ENCODE measurements at regions not wholly inside any gene's neighbourhood (a gene's known extent, or its start where the extent isn't known, plus 50 kb on each side); places are given as distances from the start of the nearest gene placed in this dataset.

DNA sequence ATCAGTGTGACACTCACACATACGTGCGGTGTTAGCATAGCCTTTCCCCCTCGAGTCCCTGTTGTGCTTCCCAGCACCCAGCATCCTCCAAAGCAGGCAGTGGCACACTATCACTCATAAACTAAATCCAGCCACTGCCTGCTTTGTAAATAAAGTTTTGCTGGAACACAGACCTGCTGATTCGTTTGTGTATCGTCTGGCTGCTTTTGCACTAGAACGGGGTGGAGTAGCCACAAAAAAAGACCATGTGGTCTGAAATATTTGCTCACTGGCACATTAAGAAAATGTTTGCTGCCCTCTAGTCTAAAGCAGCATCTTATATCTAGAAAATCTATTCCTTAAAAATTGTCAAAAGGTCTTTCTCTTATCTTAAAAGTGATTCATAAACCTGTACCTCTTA lies 341.2 kb upstream of the ZFHX3 start:
- DNase-seq, result no peak

DNA sequence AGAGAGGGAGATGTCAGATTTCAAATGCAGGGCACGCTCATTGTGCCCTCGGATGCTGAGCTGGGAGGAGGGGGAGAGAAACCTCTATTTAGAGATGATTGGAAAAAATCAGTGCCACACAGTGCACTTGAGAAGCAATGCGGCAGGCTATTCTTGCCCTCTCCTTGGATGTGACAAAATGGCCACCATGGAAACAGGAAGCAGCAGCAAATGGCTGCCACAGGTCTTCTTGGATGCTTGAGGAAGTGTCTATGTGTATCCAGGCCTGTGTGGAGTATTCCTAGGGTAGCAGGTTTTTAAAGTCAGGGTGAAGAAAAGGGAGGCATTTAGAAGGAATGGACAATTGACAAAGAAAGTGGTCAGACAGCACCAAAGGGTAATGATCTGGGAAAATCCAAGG lies 340.1 kb upstream of the ZFHX3 start:
- DNase-seq, result no peak

DNA sequence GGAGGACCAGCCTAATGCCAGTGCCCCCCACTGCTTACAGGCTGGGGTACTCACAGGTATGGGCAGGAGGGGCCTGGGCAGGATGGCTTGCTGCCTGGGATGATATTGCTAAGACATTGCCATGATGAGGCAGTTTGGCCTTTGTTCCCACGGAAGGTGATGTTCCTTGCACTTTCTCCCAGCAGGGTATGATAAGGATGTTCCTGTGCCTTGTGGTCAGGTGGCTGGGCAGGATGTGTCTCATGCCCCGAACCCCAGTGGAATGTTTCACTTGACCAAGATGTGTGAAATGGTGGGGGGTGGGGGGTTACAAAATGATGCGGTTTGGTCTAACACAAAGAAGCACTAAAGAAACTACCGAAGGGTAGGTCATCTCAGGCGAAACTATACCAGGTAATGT lies 337.8 kb upstream of the ZFHX3 start:
- DNase-seq, result no peak

DNA sequence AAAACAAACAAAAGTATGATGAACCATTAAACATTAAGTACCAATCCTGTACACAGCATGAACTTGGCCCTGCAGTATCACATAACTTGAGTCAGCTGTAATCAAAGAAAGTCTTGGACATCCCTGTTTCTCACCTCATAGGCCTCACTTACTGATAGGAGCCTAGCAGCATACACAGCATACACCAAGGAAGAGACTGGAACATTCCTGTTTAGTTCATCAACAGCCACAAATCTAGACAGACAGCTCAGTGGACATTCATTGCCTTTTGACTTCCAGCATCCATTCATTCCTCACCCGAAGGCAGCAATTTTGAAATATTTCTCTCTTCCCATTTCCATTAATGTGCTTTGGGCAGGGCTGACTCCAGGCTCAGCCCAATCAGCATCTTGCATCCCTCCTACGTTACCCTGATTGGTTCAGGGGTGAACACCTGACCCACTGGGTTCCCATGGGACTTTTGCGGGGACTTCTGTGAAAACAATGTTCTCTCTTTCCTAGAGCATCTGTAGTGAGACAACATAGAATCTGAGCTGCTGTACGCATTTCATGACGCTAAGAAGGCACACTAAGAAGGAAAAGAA lies 336.7 kb upstream of the ZFHX3 start:
- DNase-seq, result no peak

DNA sequence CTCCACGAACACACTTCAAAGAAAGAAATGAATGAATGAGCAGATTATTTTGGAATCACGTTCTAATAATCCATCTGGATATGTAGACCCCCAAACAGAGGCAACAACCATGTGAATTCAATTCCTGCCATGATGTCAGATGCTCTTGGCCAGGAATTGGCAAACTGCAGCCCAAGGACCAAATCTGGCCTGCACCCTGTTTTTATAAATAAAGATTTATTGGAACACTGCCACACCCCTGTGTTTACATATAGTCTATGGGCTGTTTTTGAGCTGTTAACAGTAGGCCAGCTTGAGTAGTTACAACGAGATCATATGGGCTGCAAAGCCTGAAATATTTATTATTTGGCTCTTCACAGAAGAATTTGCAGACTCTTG lies 336.0 kb upstream of the ZFHX3 start:
- DNase-seq, result no peak

DNA sequence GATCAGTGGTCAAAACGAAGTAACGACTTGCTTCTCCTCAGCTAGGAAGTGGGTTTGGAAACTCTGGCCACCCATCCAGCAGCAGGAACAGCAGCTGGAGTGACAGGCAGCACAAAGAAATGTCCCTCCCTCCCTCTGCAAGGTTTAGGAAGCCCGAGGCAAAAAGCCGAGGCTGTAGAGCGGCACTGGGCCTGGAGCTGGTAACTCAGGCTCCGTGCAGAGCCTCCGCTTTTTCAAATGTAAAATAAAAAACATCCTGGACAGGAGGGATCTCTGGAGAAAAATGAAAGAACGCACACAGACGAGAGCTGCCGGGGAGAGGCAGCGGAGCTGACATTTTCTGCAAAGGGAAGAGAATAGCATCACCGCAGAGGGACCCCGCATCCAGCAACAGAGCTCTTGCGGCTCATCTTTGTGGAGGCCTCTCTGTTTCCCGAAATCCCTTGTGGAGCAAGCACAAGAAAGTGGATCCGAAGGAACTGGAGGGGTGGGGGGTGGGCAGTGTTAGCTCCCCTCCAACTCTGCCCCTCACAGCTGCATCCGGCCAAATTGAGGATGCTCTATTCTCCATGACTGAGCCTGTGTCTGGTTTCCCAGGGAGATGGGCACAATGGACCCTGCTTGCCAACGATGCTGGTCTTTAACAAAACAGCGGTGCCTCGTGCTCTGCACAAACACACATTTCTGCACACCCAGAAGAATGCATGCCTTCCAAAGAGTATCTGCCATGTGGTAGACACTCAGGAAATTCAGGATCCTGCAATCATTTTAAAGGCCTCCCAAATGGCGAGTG lies 335.5 kb upstream of the ZFHX3 start:
- DNase-seq, result no peak

DNA sequence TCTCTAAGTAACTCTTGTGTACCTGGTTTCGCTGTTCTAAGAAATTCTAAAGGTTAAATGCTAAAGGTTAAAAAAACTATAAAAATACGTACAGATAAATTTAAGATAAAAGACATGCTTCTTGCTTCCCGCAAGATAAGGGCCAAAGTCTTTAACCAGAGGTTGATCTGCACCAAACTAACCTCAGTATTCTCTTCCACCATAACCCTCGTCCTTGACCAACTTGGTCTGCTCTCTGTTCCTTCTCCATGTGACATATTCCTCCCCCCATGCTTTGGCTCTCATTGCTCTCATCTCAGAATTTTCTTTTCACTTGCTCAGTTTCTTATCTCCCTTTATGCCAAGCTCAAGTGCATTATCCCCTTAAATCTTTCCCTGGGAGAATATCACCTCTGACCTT lies 330.5 kb upstream of the ZFHX3 start:
- DNase-seq, result no peak

DNA sequence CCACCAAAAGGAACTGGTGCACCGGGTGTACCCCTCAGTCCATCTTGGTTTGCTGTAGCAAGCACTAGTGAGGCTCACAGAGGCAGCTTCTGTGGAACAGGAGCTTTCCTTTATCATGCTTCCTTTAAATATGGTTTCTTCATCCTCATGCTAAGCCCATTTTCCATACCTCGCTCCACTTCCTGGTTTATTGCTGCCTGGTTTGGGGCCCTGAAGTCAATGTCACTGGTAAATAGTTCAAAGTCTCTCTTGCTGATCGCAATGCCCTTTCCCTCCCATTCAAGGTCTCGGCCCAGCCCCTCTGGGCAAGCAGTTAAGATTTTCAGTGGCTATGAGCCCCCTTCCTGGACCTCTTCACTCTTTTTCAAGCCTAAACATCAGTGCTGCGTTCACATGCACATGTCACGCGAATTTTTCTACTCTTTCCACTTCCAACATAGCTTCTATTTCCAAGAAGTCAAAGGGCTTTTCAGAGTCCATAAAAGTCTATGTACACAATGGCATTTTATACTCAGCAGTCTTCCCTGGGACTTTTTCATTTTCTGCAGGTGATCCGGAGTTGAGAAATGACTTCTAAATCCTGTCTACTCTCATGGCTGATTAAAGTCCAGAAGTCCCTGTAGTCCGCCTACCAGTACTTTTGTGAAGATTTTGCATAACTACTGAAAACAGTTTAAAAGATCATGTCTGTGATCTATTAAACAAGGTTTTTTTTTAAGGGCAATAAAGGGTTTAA lies 323.8 kb upstream of the ZFHX3 start:
- no peak for DNase-seq

DNA sequence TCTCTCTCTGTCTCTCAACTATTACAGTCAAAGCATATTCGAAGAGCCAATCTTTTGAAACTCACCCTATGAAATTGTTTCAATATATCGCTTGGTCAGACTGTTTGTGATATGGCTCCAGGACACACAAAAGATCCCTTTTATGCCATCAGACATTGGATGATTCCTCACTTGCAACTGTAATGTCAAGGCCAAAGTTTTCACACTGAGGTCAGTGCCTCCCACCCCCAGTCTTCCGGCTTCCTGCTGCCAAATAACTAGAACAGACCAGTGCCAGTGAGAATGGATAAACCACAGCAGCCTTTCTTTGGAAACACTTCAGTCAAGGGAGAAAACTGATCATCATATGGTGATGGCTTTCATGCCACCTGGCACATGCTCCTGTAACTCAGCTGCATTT lies 321.9 kb upstream of the ZFHX3 start:
- DNase-seq, result no peak

DNA sequence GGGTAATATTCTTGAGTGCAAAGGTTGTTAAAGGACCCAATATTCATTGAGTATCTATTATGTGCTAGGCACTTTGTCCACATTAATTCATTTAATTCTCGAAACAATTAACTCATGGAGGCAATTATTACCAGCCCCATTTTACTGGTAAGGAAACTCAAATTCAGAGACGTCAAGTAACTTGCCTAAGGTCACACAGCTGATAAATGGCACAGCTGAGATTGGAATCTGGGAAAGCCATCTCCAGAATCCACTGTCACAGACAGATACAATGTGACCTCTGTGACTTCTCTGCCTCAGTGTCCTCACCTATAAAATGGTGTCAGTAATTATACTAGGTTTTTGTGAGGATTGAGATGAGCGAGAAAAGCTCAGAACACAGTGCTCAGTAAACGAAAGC lies 320.8 kb upstream of the ZFHX3 start:
- DNase-seq, result no peak

DNA sequence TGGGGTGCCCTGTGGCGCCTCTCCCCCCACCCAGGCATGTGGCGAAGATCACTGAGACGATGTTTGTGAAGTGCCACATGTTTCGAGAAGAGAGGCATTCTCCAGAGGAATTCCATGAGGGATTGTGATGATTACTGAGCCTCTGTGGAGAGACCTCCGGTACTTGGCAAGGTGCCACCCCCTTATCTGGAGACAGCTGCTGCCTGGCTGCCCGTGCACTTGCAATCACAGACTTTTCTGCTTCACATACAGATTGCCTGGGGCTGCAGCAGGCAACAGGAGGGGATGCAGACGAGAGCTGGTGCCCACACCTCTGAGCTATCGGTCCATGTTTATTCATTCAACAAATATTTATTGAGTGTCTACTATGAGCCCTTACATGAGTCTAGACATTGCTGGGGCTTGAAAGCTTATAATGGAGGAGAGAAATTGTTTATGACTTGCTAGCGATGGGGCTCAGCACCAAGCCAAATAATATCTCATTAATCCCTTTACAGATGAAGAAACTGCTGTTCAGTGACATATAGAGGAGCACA lies 317.2 kb upstream of the ZFHX3 start:
- DNase-seq, result no peak

DNA sequence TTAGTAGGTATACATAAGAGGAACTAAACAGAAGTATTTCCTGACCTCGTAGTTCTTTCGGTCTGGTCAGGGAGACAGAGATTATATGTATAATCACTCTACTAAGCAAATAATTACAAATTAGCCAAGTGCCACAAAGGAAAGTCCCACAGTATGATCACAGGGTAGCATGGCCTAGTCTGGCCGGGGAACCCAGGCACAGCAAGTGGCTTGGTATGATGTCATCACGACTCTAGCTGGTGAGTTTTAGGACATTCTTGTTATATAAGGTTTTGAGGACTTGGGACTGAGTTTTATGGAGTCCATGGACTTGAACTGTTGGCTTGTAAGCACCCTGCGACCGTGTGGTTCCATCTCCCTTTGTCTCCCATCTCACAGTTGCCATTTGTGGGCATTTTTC lies 316.5 kb upstream of the ZFHX3 start:
- DNase-seq, result peak in 1 of 3 donors; percentile 3

DNA sequence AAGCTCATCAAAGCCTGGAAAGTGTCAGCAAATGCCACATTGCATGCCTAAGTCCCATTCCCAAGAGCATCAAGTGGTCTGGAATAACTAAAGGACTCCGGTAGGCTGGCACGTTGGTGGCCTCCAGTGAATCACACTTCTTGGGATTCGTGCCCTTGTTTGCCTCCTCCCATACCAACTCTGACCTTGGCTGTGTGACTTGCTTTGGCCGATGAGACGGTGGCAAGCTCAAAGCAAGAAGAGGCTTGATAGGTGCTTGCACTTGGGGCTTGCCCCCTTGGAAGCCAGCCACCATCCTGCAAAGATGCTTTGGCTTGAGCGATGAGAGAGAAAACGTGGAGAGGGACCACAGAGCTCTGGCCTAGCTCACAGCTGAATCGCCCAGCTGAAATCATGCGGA lies 313.1 kb upstream of the ZFHX3 start:
- DNase-seq, result no peak

DNA sequence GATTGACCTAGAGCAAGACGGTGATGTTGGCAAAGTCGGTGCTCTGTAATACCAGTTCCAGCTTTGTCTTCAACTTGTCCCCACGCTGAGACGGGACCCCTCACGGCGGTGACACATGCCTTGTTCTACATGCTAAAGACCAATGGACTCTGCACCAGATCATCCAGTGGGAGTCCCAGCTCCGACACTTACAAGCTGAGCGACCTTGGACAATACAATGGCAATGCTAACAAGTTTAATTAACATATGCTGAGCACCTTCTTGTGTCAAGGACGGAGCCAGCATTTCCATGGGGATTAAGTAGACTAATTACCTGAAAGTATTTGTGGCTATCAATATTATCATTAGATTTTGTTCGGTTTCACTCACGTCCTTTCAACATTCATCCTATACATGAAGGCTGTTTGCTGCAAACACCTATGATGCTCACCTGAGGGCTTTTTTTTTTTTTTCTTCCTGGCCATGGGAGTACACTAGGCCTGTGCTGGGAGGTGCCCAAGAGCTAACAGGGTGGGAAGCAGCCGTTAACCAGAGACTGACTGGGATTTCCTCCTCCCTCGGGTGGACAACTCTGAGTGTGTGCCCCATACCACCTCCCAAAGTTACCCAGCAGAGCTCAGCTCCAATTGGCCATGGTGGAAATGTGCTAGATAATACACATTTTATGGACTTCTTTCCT lies 308.6 kb upstream of the ZFHX3 start:
- no peak for DNase-seq

DNA sequence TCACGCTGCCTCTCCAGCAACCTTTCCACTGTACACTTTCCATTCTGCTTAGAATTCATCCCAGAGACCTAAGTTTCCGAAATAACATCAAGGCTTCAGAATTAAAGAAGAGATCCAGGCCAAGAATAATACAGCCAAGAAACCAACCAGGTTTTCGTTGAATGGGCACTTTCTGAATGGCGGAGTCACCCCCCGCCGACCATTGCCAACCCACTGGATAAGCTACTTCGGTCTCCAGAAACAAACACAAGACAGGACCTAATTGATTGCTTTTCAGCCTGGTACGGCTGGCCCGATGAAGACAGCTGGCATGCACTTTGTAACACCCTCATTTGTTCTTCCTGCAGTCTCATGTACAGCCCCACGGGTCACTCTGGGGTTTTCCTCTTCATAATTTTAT lies 308.1 kb upstream of the ZFHX3 start:
- DNase-seq, result no peak

DNA sequence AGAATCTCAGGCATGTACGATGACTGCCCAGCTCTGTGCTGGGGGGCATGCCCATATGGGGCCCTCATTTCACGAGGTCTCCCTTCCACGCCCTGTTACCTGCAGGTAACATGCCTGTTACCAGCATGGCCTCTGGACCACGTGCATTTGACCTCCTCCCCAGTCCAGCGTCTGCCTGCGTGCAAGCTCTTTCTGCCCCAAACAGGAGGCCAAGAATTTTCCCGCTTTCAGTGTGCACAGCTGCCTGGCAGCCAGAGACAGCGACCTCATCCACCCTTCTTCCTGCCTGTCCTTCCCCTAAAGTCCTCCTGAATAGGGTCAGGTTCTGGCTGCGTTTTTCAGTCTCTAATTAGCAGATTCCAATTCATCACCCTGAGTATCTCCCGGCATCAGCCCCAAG lies 306.5 kb upstream of the ZFHX3 start:
- DNase-seq, result no peak

DNA sequence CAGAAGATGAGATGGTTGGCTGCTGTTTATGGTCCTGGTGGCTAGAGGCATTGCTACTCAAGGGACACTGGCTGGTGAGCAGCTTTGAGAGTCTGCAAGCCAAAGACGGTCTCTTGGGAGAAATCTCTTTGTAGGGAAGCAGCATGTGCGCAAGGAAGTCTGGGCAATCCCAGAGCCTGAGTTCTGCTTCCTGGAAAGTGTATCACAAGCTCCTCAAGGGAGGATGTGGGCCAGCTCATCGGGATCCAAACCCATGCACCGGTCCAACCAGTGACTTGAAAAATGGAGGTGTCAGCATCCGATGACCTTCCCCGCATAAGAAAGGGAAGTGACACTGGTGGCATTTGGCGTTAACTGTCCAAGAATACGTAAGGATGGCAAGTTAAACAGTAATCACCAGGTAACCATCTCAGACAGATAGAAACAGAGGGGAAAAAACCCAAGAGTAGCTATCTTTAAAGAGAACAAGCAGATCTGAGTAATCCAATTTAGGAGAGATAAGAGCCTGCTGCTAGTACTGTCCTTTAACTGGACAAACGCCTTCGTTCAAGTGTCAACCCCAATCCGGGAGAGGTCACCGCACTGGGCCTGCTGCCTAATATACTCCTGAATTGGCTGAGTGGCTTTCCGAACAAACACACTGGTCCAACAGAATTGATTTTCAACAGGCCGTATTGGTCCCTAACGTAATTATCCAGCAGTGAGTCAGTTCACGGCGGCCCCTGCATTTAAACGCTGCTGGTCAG lies 303.0 kb upstream of the ZFHX3 start:
- DNase-seq, result no peak

DNA sequence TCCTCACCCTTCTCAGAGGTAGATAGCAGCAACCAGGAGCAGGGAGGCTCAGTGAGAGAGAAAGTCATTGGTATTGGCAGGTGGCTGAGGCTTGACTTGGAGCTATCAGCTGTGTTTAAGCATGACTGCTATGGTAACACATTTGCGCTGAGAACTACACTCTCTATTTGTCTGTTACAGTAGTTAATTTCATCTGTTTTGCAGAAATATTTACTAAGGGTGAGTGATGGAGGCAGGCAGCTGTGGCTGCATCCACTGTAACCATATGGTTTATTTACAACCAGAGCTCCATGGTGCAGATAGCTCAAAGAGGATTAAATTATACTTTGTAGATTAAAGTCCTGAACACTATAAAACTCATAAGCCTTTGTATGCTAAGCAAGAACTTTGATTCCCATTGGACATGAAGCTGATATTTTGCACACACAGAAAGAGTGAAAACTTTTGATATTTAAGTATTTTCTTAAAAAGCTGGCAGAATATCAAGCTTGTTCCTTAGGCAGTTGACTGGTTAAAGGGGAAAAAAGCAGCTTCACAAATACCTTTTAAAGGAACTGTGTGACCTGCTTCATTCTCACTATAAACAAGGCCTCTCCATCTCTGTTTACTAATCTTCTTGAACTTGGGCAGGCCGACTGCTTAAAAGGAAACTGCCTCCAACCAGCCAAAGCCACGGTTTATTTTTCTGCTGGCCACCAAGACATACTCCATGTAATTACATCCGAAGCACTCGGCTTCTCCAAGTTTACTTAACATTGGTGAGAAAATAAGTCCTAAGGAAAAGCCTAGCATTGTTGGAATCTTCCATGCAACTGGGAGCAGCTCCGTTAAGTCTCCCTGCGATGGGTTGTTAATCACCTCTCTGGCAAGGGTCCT lies 299.8 kb upstream of the ZFHX3 start:
- DNase-seq, result no peak

DNA sequence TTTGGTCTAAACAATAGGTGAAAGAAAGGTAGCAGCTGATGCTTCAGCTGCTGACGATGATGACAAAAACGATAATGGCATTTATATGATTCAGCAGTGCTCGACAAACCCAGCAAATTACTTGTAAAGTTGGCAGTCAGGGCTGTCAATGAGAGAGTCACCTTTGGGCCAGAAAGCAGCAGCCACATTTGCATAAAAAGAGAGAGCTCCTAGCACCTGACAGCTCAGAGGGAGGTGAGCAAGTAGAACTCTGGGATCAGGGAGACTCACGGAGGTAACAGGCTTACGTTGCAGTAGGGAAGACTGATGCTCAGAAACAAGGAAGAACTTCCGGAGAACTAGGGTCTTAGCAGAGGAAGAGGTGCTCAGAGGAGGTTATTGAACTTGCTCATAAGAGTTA lies 291.9 kb upstream of the ZFHX3 start:
- DNase-seq, result no peak

DNA sequence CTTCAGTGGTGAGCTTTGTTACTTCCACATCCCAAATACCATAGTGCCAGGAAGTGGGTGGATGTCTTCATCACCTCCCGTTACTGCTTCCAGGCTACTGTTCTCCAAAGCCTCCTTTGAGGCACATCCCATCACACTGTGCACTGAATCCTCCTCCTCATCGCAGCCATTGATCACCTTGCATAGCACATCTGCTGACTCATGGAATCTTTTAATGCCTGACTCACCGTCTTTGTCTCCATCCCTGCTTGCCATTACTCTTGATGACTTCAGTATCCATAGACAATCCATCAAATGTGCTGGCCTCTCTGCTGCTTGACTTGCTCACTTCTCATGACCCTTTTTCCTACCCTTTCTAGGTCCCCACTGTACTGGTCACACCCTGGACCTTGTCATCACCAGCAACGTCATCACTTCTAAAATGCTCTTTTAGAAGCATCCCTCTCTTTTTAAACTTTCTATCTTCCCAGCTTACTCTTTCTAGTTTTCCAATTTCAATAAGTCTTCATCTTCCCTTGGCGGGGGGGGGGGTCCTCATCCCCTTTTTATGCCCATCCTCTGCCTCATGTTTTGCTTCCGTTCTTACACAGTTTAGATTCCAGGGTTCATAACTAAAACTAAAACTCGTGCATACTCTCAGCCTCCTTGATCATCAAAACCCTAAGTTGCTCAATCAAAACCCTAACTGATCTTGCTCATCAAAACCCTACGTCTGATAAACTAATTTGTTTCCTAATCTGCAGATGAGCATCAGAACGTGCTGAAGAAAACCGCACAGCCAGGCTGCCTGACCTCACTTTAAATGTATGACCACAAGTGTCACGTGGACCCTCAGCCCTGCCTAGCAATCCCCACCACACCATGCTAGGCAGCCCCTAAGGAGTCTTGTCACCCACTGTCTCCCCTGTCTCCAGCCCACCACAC lies 289.7 kb upstream of the ZFHX3 start:
- no peak for DNase-seq
